ENCODE measurements at regions not wholly inside any gene's neighbourhood (a gene's known extent, or its start where the extent isn't known, plus 50 kb on each side); places are given as distances from the start of the nearest gene placed in this dataset.

DNA sequence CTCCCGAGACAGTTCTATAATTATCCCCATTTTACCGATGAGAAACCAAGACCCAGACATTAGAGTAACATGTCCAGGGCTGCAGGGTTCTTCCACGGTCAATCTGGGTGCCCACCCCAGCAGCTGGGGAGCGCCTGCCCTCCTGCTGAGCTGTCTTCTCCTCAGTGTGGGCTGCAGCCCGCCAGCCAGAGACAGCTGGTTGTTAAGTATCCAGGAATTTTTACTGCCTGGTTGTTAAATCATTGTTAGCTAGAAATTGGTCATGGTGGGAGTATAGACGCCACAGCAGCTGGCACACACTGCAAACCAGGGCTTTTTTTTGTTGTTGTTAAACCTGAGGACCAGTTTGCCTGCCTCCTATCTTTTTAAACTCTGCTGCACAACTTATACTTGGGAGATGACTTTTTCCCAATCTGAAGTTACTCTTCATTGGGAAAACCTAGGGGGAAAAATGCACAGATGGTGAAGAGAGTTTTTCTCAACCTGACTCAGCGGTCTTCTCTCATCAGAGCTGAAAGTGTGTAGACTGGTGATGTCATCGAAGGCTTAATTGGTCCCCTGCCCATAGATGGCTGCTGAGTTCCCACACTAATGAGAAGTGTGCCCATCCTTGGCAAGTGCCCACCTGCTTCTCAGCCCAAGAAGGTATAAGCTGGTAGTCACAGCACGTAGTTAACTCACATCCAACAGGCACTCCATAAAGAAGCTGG is 208.6 kb downstream of the DRD1 start:
- no peak for DNase-seq

DNA sequence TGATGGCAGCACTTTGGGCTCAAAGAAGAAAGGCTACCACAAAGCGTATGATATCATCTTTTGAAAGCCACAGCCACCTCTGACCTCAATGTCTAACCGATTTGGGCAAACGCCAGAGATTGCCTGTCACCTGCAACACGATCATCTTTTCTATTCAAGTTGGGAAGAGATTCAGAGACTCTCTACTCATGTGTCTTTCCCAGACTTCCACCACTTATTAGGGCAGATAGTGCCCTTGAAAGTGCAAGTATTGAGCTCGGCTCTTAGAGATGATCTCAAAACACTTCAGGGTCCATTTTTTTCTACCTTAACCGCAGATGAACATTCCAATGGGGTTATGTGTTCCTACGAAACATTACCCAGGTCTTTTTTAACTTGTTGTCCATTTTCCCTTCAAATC is 213.7 kb downstream of the DRD1 start:
- no peak for DNase-seq

- no peak for DNase-seq
Measured at GRCh38 chr5:175226506-175226905, 217.5 kb downstream of the DRD1 start.

DNA sequence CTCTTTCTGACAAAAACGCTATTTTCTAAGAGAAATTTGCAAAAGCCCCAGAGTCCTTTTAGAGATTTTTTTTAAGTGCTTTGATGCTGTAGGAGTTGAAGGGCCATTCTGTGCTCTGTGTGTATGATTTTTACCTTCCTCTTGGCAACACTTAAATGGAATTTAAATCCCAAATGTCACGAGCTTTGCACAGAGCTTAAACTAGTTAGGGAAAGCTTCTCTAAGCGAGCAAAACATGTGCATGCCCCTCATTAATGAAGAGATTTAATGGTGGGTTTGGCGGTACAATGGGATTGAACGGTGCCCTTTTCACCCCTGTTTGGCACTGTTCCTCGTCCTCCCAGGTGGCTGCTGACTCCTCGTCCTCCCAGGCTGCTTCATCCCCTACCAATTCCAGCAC is 220.7 kb downstream of the DRD1 start:
- DNase-seq = no peak

DNA sequence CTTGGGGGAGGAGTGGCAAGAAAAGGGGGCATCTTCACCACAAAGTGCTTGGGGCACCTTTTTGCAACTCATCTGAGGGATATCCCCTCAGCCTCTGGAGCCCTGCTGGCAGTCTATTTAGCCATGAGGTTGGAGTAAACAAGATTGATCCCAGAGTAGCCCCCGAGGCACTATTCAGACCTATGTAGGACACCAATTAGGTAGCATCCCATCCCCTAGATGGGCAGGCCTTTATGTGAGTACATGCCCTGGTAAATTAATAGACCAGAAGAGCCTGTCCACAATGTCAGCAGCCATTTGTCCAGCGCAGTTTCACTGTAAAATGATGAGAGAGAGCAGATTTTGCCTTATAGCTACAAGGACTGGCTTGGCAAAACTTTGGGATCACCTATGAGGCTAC is 221.4 kb downstream of the DRD1 start:
- DNase-seq = no peak

GRCh38 chr5:175220549-175220948 is 223.4 kb downstream of the DRD1 start:
- no peak for DNase-seq

DNA sequence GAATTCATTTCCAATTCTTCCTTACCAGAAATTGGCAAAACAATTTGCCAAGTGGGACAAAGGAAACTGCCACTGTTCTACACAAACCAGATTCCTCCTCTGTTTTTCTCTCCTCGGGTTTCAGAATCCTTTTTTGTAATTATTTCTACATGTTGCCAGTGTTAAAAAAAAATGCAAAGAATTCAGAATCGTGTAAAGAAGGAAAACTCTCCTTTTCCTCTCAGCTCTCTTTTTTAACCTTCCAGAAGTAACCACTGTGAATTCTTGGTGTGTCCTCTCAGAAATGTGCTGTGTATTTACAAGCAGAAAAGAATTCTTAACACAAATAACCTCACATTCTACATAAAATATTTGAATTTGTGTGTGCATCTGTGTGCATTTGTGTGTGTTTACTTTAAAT is 224.6 kb downstream of the DRD1 start:
- no peak for DNase-seq

GRCh38 chr5:175216991-175217390 is 227.0 kb downstream of the DRD1 start:
- DNase-seq = no peak

GRCh38 chr5:175215906-175216305 is 228.1 kb downstream of the DRD1 start:
- DNase-seq = no peak

- DNase-seq = no peak
Measured at GRCh38 chr5:175214152-175214551, 229.8 kb downstream of the DRD1 start.

DNA sequence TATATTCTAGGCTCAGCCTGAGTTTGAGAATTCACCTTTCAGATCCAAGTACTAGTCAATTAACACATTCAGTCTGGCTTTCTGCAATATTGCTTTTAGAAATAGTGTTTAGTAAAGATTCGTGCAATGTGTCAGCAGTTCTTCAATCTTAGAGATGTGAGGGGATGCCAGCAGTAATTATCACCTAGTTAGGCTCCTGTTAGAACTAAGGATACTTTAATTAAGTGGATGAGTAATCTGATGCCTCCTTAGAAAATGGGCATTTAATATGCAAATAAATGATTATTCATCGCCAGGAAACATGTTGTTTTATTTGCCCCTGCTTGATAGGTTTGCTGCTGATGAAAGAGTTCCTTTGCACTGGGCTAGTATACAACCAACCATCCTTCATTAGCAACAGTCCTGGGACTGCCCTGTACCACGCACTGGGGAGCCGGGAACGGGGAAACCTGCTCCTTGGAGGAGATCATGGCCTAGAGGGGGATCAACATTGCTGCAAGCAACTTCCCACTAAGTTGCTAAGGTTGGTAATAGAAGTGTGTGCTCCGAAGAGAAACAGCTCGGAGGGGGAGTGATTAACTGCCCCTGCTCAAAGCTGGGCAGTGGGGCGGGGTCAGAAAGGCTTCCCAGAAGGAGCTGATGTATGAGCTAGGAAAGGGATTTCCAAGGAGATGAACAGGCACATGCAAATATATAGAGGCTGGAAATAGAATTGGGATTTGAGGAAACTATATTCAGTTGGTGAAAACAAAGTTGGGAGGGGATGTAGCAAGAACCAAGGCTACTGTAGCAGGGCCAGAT is 231.8 kb downstream of the DRD1 start:
- DNase-seq = no peak

DNA sequence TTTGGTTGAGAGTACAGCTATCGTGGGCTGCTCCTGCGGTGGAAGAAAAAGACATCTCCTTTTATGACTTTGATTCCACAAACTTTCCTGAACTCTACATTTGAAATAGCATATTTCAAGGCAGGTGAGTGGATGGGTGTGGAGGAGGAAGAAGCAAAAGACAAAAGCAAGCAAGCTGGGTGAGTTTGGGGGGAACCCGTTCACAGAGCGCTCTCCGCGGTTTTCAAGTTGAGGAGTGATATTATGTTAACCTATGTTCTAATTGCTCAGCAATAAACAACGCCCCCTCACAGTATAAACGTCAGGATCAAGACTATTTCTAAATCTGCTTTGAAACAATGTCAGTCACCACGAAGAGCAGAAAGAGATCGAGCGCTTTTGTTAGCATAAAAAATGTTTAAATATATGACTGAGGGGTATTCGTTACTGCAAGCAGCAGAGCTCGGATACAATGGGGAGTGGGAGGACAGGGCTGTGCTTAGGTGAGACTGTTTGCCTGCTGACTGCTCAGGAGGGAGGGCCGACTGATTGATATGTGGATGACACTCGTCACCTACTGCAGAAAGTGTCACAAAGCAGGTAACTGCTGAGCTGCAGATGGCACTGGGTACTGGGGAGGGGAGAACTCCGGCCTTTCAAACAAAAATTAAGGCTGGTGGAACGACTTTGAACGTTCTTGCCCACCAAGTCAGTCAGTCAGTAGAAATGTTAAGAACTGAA is 236.5 kb downstream of the DRD1 start:
- no peak for DNase-seq

DNA sequence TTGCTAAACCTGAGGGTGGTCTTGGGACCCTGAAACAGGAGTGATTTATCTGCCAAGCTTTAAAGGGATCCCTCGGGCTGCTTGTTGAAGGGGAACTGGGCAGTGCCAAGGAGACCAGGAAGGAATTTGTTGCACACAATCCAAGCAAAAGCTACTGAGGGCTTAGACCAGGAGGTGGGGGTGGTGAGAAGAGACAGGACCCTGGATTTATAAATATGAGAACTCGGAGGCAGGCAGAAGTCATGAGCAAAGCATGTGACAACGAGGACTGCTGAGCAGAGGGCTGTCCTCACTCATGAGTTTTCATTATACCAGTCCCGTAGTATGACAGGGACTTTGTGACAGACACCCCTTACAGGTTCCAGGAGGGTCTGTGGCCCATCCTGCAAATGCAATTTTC is 237.3 kb downstream of the DRD1 start:
- DNase-seq = no peak

DNA sequence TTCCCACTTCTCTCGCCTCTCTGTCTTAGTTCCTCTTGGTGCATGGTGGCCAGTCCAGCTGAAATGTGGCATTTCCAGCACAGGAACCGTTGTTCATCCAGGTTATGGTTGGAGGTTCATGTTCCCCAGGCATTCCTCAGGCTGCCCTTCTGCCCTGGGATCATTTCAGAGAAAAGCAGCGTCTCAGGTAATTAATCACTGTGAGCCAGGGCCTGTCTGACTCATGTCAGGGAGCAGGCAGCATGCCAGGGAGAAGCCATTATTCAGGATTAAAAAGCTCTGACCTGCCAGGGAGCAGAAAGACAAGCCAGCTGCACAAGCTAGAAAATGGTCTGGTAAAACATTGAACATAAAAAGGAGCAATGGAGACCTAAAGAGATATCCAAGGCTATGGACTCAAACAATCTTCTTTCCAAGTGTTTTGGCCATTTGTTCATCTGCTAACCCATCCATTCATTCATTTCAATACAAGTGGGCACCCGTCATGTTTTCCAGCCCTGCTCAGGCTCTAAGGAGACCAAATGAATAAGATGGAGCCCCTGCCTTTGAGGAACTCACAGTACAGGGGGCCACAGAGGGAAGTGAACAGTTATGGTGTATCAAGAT is 241.4 kb downstream of the DRD1 start:
- no peak for DNase-seq

- DNase-seq = no peak
Measured at GRCh38 chr5:175201393-175201792, 242.6 kb downstream of the DRD1 start.

DNA sequence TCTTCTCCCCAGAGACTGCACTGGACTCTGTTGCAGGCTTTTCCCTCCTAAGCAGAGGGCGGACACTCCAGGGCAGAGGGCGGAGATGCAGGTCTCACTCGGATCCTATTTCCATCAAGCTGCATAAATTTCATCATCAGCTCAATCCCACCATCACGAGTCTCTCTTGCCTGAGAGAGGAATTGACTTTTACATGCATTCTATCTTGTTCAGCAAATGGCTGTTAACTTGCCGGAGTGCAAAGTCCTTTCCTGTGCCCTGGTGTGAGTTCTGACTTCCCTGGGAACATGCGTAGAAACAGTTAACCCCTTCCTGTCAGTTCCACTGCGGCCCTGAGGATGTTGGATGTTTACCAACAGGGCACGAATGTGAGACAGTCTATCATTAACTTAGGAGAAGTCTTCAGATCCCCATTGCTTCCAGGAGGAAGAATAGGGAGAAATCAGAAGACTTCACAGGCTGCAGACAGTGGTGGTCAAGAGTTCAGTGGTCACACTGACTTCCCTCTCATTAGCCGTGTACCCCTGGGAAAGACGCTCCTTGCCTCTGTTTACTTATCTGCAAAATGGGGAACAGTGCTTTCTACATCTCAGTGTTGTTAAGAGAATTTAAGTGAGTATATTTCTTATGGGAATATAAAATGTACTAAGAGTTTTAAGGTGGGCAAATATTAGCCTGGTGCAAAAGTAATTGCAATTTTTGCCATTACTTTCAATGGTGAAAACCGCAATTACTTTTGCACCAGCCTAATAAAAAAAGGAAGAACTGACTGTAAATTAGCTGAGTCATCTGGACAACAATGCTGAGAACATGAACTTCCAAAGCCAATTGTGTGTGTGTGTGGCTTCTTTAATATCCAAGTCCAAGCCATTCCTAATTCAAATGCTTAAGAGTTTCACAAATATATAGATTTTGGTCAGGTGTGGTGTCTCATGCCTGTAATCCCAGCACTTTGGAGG is 248.0 kb downstream of the DRD1 start:
- no peak for DNase-seq

GRCh38 chr5:175181331-175181730 is 262.7 kb downstream of the DRD1 start:
- DNase-seq = no peak

DNA sequence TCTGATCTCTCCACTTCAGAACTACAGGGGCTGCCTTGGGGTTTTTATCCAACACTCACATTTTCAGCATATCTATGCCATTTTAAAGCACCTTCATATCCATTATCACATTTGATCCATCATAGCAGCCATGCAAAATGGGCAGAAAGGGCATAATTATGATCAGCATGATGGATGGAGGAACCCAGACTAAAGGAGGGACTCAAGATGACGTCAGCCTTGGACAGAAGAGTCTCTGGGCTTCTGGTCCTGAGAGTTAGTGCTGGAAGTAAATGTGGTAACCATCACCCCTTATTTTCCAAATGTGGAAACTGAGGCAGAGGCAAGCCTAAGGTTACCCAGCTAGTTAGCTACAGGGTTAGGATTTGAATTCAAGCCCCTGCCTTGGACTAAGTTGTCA is 273.1 kb downstream of the DRD1 start:
- no peak for DNase-seq

- DNase-seq = no peak
Measured at GRCh38 chr5:175168882-175169507, 275.0 kb downstream of the DRD1 start.

DNA sequence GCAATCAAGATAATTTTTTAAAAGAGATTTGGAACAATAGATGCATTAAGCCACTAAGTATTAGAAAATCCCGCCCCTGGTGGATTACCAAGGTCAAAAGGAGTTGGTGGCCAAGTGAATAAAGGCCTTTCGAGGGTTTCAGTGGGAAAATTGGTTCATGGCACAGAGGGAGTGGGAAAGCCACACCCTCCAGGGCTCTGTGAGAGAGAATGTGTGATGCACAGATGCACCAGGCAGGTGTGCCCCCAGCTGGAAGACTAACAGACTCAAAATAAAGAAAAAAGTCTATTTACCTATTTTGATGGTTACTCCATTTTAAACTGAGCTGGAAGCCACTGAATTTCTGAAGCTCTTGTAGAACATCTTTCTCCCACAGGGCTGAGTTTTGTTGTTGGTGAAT is 278.0 kb downstream of the DRD1 start:
- DNase-seq = no peak

DNA sequence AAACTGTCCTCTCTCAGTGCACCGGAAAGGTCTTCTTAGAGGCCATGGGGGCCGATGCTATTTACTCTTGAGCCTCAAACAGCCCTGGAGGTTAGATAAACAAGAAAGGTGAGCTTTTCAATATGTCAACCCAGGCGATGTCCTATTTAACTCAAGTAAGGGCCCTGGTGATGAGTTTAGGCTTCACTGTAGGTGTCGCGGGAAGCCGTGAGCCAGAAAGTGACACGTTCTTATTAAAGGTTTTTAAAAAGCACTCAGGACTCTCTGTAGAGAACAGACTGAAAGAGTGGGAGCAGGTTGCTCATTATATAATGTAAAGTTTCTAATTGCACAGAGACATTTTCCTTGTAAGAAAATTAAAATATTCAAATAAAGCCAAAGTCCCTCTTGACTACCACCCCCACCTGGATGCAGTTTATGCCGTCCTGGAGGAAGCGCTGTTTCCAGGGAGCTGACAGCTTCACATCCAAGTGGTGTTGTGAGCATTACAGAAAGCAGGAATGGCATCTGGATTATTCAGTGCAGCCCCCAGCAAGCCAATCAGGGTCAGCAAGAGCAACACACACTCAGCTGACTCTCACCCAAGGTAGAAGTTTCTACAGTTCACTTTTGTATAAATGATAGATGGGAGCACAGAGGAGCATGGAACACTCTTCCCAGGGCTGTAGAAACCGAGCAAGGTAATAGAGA is 280.3 kb downstream of the DRD1 start:
- DNase-seq = no peak

Data from stimulated activated CD4-positive, alpha-beta T cell treated with anti-CD3 and anti-CD28 coated beads, Interleukin-2, amount 100 ng/mL, for 24 hours (primary cell).